Loucy (cell line): ENCODE measurements at regions not wholly inside any gene's neighbourhood (a gene's known extent, or its start where the extent isn't known, plus 50 kb on each side); places are given as distances from the start of the nearest gene placed in this dataset.

Experiments used
- H2AFZ ChIP-seq: fragments of 200-600 bp; sonication (generic); 2 replicates; pipeline ENCODE4 v1.6.0; 2016; ENCODE audit warnings: antibody characterized with exemption, mild to moderate bottlenecking, low read length, moderate library complexity
- H3F3A ChIP-seq: fragments of 200-600 bp; 2 replicates; pipeline ENCODE4 v1.6.0; 2016; ENCODE audit warnings: antibody characterized with exemption, low read depth, mild to moderate bottlenecking
- H3K27me3 ChIP-seq: fragments of 200-600 bp; sonication (generic); 2 replicates; pipeline ENCODE4 v1.6.1; 2014; ENCODE audit warnings: low read length, mild to moderate bottlenecking; ENCODE audit not compliant: insufficient read depth, poor library complexity, severe bottlenecking
- H3K36me3 ChIP-seq: fragments of 200-600 bp; sonication (generic); 2 replicates; pipeline ENCODE4 v1.6.1; 2016; ENCODE audit warnings: low read length; ENCODE audit not compliant: insufficient read depth
- H3K4me1 ChIP-seq: fragments of 200-600 bp; sonication (generic); 2 replicates; pipeline ENCODE4 v1.5.1; 2014; ENCODE audit warnings: low read length, mild to moderate bottlenecking; ENCODE audit not compliant: insufficient read depth, poor library complexity, severe bottlenecking
- H3K4me2 ChIP-seq: fragments of 200-600 bp; sonication (generic); 2 replicates; pipeline ENCODE4 v1.6.0; 2014; ENCODE audit warnings: antibody characterized with exemption, low read length, low read depth, mild to moderate bottlenecking; ENCODE audit not compliant: poor library complexity, severe bottlenecking
- H3K4me3 ChIP-seq: fragments of 200-600 bp; sonication (generic); 2 replicates; pipeline ENCODE4 v1.5.1; 2014; ENCODE audit warnings: low read length, mild to moderate bottlenecking, mixed read lengths; ENCODE audit not compliant: poor library complexity, severe bottlenecking
- H3K79me2 ChIP-seq: fragments of 200-600 bp; sonication (generic); 2 replicates; pipeline ENCODE4 v1.6.1; 2014; ENCODE audit warnings: low read length; ENCODE audit not compliant: insufficient read depth
- H3K9ac ChIP-seq: fragments of 200-600 bp; sonication (generic); 2 replicates; pipeline ENCODE4 v1.6.0; 2014; ENCODE audit warnings: mild to moderate bottlenecking, low read depth, low read length, moderate library complexity; ENCODE audit not compliant: poor library complexity, severe bottlenecking
- H3K9me2 ChIP-seq: fragments of 200-600 bp; sonication (generic); replicated peaks from 2 replicates; pipeline ENCODE4 v1.6.1; 2016; ENCODE audit warnings: low read depth, low read length, mixed read lengths
- H3K9me3 ChIP-seq: fragments of 200-600 bp; sonication (generic); 2 replicates; pipeline ENCODE4 v1.6.1; 2014; ENCODE audit warnings: mild to moderate bottlenecking, antibody characterized with exemption, low read length, low read depth; ENCODE audit not compliant: insufficient read depth
- H4K20me1 ChIP-seq: fragments of 200-600 bp; sonication (generic); 2 replicates; pipeline ENCODE4 v1.6.0; 2014; ENCODE audit warnings: antibody characterized with exemption, low read length, mild to moderate bottlenecking; ENCODE audit not compliant: insufficient read depth, poor library complexity, severe bottlenecking
- EZH2phosphoT487 ChIP-seq: fragments of 200-600 bp; IDR thresholded peaks from 2 replicates; pipeline ENCODE4 v1.6.1; 2018; ENCODE audit warnings: antibody characterized with exemption, mild to moderate bottlenecking, moderate library complexity, borderline replicate concordance
- TF ChIP-seq, protein P1 (sequence below): fragments of 200-600 bp; sonication (generic); conservative IDR thresholded peaks from 2 replicates; pipeline ENCODE4 v1.5.1; 2014; ENCODE audit warnings: mild to moderate bottlenecking, antibody characterized with exemption, low read length

DNA sequence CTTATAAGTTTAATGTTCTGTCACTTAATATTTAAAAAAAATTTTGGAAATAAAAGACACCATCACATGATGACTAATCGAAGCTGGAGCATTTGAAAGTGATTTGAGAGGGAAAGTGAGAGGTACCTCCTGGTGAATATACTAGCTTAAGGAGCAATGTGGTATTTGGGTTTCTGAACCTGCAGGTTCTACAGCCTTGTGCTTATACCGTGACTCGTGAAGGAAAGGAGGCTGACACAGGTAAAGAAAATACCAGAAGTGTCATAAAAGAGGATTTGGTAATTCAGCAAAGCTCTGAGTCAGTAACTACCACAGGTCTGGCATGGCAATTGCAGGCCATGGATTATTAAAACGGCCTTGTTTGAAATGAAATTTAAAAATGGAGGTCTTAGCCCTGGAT lies 151.0 kb downstream of the SLC38A4 start:
- Histone ChIP-seq H3K9ac (no peak overlapping the region), H3K9me2 (no peaks in the 10 kb centered on the region), H4K20me1 (no peaks in the 10 kb centered on the region), H2AFZ (no peak overlapping the region), H3K4me1 (no peaks in the 10 kb centered on the region), H3K4me2 (no peak overlapping the region), H3K9me3 (no peaks in the 10 kb centered on the region), H3K27me3 (no peaks in the 10 kb centered on the region), H3K79me2 (no peaks in the 10 kb centered on the region), H3K36me3 (no peaks in the 10 kb centered on the region), H3K4me3 (no peak overlapping the region), H3F3A (no peaks in the 10 kb centered on the region)
- TF ChIP-seq EZH2phosphoT487: no peak
- TF ChIP-seq, protein P1, sequence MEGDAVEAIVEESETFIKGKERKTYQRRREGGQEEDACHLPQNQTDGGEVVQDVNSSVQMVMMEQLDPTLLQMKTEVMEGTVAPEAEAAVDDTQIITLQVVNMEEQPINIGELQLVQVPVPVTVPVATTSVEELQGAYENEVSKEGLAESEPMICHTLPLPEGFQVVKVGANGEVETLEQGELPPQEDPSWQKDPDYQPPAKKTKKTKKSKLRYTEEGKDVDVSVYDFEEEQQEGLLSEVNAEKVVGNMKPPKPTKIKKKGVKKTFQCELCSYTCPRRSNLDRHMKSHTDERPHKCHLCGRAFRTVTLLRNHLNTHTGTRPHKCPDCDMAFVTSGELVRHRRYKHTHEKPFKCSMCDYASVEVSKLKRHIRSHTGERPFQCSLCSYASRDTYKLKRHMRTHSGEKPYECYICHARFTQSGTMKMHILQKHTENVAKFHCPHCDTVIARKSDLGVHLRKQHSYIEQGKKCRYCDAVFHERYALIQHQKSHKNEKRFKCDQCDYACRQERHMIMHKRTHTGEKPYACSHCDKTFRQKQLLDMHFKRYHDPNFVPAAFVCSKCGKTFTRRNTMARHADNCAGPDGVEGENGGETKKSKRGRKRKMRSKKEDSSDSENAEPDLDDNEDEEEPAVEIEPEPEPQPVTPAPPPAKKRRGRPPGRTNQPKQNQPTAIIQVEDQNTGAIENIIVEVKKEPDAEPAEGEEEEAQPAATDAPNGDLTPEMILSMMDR: no peak

DNA sequence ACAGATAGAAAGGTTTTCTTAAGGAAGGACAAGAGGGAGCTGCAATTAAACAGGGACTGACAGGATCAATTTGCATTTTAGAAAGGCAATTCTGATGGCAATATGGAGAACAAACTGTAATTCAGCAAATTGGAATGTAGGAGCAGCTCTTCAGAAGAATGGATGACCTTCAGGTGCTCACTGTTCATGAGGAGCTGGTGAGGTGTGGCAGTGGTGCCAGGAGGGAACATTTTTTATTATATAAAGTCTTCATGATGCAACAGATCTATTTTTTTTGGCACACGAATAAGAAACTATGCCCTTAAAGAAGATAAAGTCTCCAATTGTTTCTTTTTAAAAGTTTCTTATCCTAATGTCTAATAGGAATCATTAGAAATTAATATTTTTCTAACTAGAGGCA lies 151.7 kb downstream of the SLC38A4 start:
- no peak overlapping the region for H3K9ac ChIP-seq
- H3K4me2 ChIP-seq: no peak overlapping the region
- no peaks in the 10 kb centered on the region for H3K36me3 ChIP-seq
- no peaks in the 10 kb centered on the region for H3K27me3 ChIP-seq
- H3K4me1 ChIP-seq: no peaks in the 10 kb centered on the region
- no peaks in the 10 kb centered on the region for H3F3A ChIP-seq
- no peak overlapping the region for H3K4me3 ChIP-seq
- H3K9me3 ChIP-seq: no peaks in the 10 kb centered on the region
- no peaks in the 10 kb centered on the region for H3K79me2 ChIP-seq
- H4K20me1 ChIP-seq: no peaks in the 10 kb centered on the region
- TF ChIP-seq, protein P1: no peak
- TF ChIP-seq EZH2phosphoT487: no peak
- H2AFZ ChIP-seq: no peak overlapping the region
- H3K9me2 ChIP-seq: no peaks in the 10 kb centered on the region

DNA sequence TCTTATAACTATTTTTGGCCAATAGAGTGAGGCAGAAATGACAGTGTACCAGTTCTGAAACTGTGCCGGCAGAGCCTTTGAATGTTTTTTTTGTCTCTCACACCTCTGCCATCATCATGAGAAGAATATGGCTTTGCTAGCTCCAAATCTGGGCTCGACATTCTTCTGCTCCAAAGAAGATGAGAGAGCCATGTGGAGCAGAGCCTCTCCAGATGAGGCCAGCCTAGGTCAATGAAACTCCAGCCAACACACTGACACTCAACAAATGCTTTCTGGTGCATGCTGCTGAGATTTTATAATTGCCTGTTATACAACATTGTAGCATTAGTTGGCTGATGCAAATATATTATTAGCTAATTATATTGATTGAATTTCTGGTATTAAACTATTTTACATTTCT lies 154.7 kb downstream of the SLC38A4 start:
- TF ChIP-seq, protein P1: no peak
- TF ChIP-seq EZH2phosphoT487: no peak

More for the DNA sequence above, 154.7 kb downstream of the SLC38A4 start:
- H3K4me1 ChIP-seq: no peaks in the 10 kb centered on the region
- no peaks in the 10 kb centered on the region for H4K20me1 ChIP-seq
- no peaks in the 10 kb centered on the region for H3K27me3 ChIP-seq
- no peak overlapping the region for H3K4me3 ChIP-seq
- no peak overlapping the region for H3K9ac ChIP-seq
- H3K9me3 ChIP-seq: no peaks in the 10 kb centered on the region
- no peak overlapping the region for H3K4me2 ChIP-seq
- H2AFZ ChIP-seq: no peak overlapping the region
- no peaks in the 10 kb centered on the region for H3K79me2 ChIP-seq
- no peaks in the 10 kb centered on the region for H3K36me3 ChIP-seq
- H3F3A ChIP-seq: no peaks in the 10 kb centered on the region
- no peaks in the 10 kb centered on the region for H3K9me2 ChIP-seq
